NT2/D1 (cell line): ENCODE measurements at regions not wholly inside any gene's neighbourhood (a gene's known extent, or its start where the extent isn't known, plus 50 kb on each side); places are given as distances from the start of the nearest gene placed in this dataset.
A peak's percentile ranks its signal among the peaks of the same experiment; 100 is the strongest.

Experiments
- DNase-seq: peaks from one replicate; pipeline ENCODE4 v3.0.0-alpha.2; 2011; ENCODE audit warnings: low read depth, low spot score
- H3K27me3 ChIP-seq: 2 replicates; pipeline ENCODE4 v1.6.0; 2011; ENCODE audit warnings: mild to moderate bottlenecking; ENCODE audit not compliant: insufficient read length, insufficient read depth
- H3K36me3 ChIP-seq: 2 replicates; pipeline ENCODE4 v1.6.1; 2011; ENCODE audit warnings: mild to moderate bottlenecking, low read length, mixed read lengths; ENCODE audit not compliant: insufficient read depth, insufficient read length
- H3K4me1 ChIP-seq: 2 replicates; pipeline ENCODE4 v1.5.1; 2011; ENCODE audit not compliant: insufficient read depth, insufficient read length
- H3K4me3 ChIP-seq: 2 replicates; pipeline ENCODE4 v1.5.1; 2011; ENCODE audit warnings: low read depth; ENCODE audit not compliant: insufficient read length
- H3K9ac ChIP-seq: 2 replicates; pipeline ENCODE4 v1.6.0; 2011; ENCODE audit warnings: low read depth; ENCODE audit not compliant: insufficient read length
- H3K9me3 ChIP-seq: 2 replicates; pipeline ENCODE4 v1.5.1; 2011; ENCODE audit warnings: mild to moderate bottlenecking, low read length; ENCODE audit not compliant: insufficient read depth
- SUZ12 ChIP-seq: IDR thresholded peaks from 2 replicates; pipeline ENCODE4 v1.6.1; 2011; ENCODE audit not compliant: insufficient read length, insufficient read depth; ENCODE audit errors: extremely low read depth
- YY1 ChIP-seq: IDR thresholded peaks from 2 replicates; pipeline ENCODE4 v1.6.1; 2011; ENCODE audit not compliant: insufficient read length, insufficient read depth
- ZNF274 ChIP-seq: IDR thresholded peaks from 2 replicates; pipeline ENCODE4 v1.6.1; 2011; ENCODE audit warnings: mild to moderate bottlenecking, low read depth, low read length

- no peak overlapping the region for H3K9ac ChIP-seq
- H3K27me3 ChIP-seq: no peaks in the 10 kb centered on the region
- H3K9me3 ChIP-seq: no peaks in the 10 kb centered on the region
- H3K4me1 ChIP-seq: no peaks in the 10 kb centered on the region
- no peaks in the 10 kb centered on the region for H3K36me3 ChIP-seq
- DNase-seq: no peak
- no peak overlapping the region for H3K4me3 ChIP-seq
- TF ChIP-seq SUZ12 (no peak), YY1 (no peak), ZNF274 (no peak)
These were observed 326.7 kb upstream of the MAP2 start for GRCh38 chr2:209097168-209097567.

GRCh38 chr2:209102319-209102718 lies 321.5 kb upstream of the MAP2 start:
- Histone ChIP-seq H3K4me1 (no peaks in the 10 kb centered on the region), H3K9me3 (no peaks in the 10 kb centered on the region), H3K27me3 (no peaks in the 10 kb centered on the region), H3K9ac (no peak overlapping the region), H3K4me3 (no peak overlapping the region), H3K36me3 (no peaks in the 10 kb centered on the region)
- DNase-seq: no peak
- no peak for TF ChIP-seq SUZ12
- no peak for TF ChIP-seq ZNF274
- no peak for TF ChIP-seq YY1

GRCh38 chr2:209113026-209113425 lies 310.8 kb upstream of the MAP2 start:
- Histone ChIP-seq H3K27me3 (no peaks in the 10 kb centered on the region), H3K4me1 (no peaks in the 10 kb centered on the region), H3K36me3 (no peaks in the 10 kb centered on the region), H3K9ac (no peak overlapping the region), H3K9me3 (no peaks in the 10 kb centered on the region), H3K4me3 (no peak overlapping the region)
- TF ChIP-seq YY1 (no peak), ZNF274 (no peak), SUZ12 (no peak)
- peak; percentile 18 for DNase-seq

- Histone ChIP-seq H3K4me3 (no peak overlapping the region), H3K9ac (no peak overlapping the region), H3K4me1 (no peaks in the 10 kb centered on the region), H3K9me3 (no peaks in the 10 kb centered on the region), H3K27me3 (no peaks in the 10 kb centered on the region), H3K36me3 (no peaks in the 10 kb centered on the region)
- TF ChIP-seq YY1 (no peak), SUZ12 (no peak), ZNF274 (no peak)
- no peak for DNase-seq
These were observed 309.1 kb upstream of the MAP2 start for GRCh38 chr2:209114588-209115240.

- Histone ChIP-seq H3K4me1 (no peaks in the 10 kb centered on the region), H3K27me3 (no peaks in the 10 kb centered on the region), H3K9ac (no peak overlapping the region), H3K4me3 (no peak overlapping the region), H3K9me3 (no peaks in the 10 kb centered on the region), H3K36me3 (no peaks in the 10 kb centered on the region)
- no peak for TF ChIP-seq SUZ12
- no peak for TF ChIP-seq YY1
- no peak for TF ChIP-seq ZNF274
- DNase-seq: no peak
These were observed 302.2 kb upstream of the MAP2 start for GRCh38 chr2:209121691-209122090.

GRCh38 chr2:209125291-209125690 lies 298.6 kb upstream of the MAP2 start:
- no peaks in the 10 kb centered on the region for H3K27me3 ChIP-seq
- H3K9me3 ChIP-seq: no peaks in the 10 kb centered on the region
- TF ChIP-seq SUZ12 (no peak), YY1 (no peak), ZNF274 (no peak)
- no peak overlapping the region for H3K9ac ChIP-seq
- H3K4me1 ChIP-seq: no peaks in the 10 kb centered on the region
- H3K36me3 ChIP-seq: no peaks in the 10 kb centered on the region
- DNase-seq: no peak
- H3K4me3 ChIP-seq: no peak overlapping the region

GRCh38 chr2:209138079-209138478 lies 285.8 kb upstream of the MAP2 start:
- Histone ChIP-seq H3K4me3 (no peak overlapping the region), H3K4me1 (no peaks in the 10 kb centered on the region), H3K9me3 (no peaks in the 10 kb centered on the region), H3K9ac (no peak overlapping the region), H3K36me3 (no peaks in the 10 kb centered on the region), H3K27me3 (no peaks in the 10 kb centered on the region)
- no peak for TF ChIP-seq YY1
- TF ChIP-seq SUZ12: no peak
- no peak for TF ChIP-seq ZNF274
- peak; percentile 38 for DNase-seq
